HG03571 (cell line): ENCODE measurements at regions not wholly inside any gene's neighbourhood (a gene's known extent, or its start where the extent isn't known, plus 50 kb on each side); places are given as distances from the start of the nearest gene placed in this dataset.

Source experiments
- ATAC-seq: cut with Tn5 transposase; IDR thresholded peaks from one replicate; pipeline ENCODE4 v1.9.1; 2021; ENCODE audit not compliant: unreplicated experiment

GRCh38 chr11:127674754-127675153 lies 674.2 kb upstream of the KIRREL3 start:
- no peak for ATAC-seq

- ATAC-seq = no peak
Observed at GRCh38 chr11:127670374-127671119, 670.0 kb upstream of the KIRREL3 start.

GRCh38 chr11:127656116-127656836 lies 655.7 kb upstream of the KIRREL3 start:
- ATAC-seq = no peak

DNA sequence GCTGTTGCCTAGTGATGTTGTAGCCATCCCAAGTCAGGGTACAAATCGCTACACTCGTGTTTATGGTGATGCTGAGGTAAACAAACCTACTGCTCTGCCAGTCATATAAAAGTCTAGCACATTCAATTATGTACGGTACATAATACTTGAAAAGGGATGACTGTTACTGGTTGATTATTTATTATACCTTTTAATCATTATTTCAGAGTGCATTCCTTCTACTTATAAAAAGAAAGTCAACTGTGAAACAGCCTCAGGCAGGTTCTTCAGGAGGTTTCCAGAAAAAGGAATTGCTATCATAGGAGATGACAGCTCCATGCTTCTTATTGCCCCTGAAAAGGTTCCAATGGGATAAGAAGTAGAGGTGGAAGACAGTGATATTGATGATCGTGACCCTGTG lies 652.5 kb upstream of the KIRREL3 start:
- ATAC-seq = no peak

- ATAC-seq = no peak
Observed at GRCh38 chr11:127651888-127652221, 651.3 kb upstream of the KIRREL3 start.

DNA sequence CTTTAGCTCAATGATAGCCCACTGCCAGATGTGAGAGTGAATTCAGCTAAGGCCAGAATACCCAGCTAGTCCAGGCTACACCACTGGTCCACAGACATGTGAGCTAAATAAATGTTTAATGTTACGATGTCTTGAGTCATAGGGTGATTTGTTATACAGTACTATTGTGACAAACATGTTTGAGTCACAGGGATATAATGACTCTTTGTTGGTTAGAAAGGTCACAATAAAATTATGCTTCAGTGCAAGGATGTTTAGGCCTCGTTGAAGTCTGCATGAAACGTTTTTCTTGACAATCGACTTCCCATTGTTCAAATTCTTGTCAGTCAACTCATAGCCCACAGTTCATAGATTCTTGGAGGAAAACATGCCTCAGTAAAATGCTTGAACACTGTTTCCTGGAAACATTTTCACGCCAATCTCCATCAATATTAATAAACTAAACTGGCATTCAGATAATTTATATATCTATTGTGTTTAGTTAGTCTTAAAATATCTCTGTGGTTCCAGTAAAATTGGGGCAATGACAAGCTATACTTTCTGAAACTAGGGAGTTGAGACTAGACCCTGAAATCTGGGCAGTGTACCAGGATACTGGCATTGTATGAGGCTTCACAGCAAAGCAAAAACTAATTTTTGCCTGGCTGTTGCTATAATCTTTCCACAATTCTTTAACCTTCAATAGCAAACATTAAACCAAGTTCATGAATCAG lies 650.8 kb upstream of the KIRREL3 start:
- no peak for ATAC-seq

- ATAC-seq = no peak
Observed at GRCh38 chr11:127649958-127650357, 649.4 kb upstream of the KIRREL3 start.

DNA sequence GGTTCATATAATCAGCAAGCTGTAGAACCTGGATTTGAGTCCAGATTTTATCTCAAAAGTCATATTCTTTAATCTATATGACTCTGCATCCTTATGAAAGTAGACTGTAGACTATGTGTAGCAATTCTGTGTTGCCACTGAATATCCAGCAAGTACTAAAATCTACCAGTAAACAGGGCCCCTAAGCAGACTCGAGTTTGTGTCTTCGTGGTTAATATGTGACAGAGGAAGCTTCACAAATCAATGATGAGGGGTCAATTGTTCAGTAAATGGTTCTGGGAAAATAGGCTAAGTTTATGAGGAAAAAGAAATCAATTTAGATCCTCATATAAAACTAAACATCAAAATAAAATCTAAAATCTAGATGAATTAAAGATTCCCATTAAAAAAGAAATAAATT lies 648.5 kb upstream of the KIRREL3 start:
- no peak for ATAC-seq

GRCh38 chr11:127648583-127648982 lies 648.0 kb upstream of the KIRREL3 start:
- ATAC-seq = no peak

GRCh38 chr11:127644366-127644765 lies 643.8 kb upstream of the KIRREL3 start:
- no peak for ATAC-seq

DNA sequence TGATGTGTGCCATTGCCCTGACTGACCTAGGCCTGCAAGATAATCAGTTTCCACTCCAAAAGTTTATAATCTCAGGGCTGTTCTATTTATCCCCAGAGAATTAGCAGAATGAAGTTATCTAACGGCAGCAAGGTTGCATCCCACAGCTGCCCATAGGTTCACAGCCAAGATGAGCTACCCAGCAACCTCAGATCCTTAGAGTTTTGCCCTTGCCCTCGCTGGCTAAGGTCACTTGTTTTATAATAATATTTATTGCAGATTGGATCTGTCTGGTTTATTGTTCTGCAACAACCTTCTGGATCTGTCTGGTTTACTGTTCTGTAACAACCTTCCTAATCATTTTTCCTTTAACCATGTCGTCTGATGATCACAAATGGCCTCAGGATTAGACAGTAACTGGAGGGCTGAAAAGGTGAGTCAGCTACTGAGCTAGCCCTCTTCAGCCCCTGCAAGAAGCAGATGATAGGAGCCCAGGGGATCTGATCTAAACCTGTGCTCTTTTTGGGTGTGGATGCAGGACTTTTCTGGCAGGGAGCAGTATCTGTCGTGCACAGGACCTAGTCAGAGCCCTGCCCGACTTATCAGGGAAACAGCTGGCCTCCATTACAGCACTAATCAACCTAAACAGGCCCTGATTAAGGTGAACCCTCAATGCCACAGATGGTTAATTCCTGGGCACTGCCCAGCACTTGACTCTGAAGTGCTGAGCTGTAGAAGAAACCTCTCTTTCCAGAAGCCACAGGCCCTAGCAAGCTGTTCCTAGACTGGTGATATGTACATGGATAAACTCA lies 642.9 kb upstream of the KIRREL3 start:
- ATAC-seq = no peak

DNA sequence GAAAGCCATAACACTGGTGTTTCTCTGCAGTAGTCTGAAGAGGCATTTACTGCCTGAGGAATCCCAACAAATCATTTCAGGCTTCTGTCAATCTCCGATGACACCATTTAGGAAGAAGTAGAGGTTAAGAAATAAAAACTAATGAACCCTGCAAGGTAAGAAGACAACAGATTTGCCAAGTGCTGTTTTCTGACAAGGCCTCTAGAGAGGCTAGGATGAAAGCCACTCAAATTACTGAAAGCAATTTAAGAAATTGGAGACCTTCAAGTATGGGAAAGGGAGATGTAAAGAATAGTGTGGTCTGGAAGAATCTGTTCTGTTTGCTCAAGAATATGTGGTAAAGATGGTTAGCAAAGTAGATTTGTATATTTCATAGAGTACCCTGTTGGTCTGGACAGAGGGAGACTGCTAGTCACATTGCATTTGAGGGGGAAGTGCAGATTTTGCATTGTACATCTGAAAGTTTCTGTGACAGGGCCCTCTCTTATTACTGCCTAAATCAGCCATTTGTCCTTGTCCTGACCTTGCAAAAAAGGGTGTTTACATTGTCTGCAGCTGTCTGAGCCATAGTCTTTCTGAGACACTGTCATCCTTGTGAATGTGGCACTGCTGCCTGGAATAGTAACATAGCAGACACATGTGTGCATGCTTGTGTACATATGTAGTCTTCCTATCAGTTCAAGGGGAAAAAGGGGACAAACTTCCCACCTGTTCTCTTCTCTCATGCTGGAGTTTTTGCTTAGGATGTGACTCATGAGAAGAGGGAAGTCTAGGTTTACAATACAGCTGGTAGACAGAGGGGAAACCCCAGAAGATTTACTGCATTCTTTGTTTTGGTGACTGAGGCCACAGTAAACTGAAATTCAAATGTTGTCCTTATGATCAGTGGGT lies 640.2 kb upstream of the KIRREL3 start:
- no peak for ATAC-seq

DNA sequence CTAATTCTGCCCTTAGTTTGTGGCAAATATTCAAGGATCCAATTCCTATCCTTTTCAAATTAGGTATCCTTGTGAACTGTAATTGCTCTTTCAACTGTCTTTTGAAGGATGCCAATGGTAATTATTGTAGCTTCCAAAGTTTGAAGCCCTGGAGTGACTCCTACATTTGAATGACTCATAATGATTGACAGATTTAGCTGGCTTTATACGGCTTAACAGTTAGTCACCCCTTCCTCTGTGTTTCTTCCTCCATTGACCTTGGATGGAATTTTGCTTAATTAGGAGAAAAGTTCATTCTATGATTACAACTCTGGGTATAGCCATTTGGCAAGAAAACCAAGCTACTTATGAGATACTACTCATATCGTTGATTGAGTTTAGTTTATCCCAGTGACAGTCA lies 639.3 kb upstream of the KIRREL3 start:
- ATAC-seq = no peak

GRCh38 chr11:127632976-127633680 lies 632.6 kb upstream of the KIRREL3 start:
- ATAC-seq = no peak

- no peak for ATAC-seq
Observed at GRCh38 chr11:127632546-127632945, 632.0 kb upstream of the KIRREL3 start.

GRCh38 chr11:127631974-127632373 lies 631.4 kb upstream of the KIRREL3 start:
- ATAC-seq = no peak

GRCh38 chr11:127629200-127629599 lies 628.6 kb upstream of the KIRREL3 start:
- no peak for ATAC-seq

DNA sequence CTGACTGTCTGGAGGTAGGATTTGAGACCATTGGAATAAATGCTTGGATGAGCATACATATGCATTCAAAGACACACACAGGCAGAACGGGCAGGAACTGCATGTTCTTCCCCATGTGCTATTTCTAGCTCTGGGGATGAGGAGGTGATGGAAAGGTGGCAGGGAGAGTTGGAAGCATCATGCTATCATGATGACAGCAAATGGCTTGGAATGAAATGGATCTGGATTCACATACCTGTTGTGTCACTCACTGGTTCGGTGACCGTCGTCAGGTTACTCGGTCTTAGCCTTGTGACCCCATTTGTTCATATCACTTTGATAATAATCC lies 627.9 kb upstream of the KIRREL3 start:
- ATAC-seq = no peak

- no peak for ATAC-seq
Observed at GRCh38 chr11:127627629-127628457, 627.3 kb upstream of the KIRREL3 start.
